ENCODE measurements at regions not wholly inside any gene's neighbourhood (a gene's known extent, or its start where the extent isn't known, plus 50 kb on each side); places are given as distances from the start of the nearest gene placed in this dataset.

GRCh38 chr11:28571371-28571770 lies 463.2 kb downstream of the METTL15 start:
- CTCF ChIA-PET: no interaction called here
- in situ Hi-C loops (cut with HindIII; ENCODE audit: low pct_unique_long_range_greater_than_20kb, low sequenced_read_pairs): no loop called here
- BruUV-seq (replicated peaks): no TSS peak

GRCh38 chr11:28569106-28569505 lies 460.9 kb downstream of the METTL15 start:
- DNase-seq (ENCODE audit: low read depth, low spot score): no peak
- Histone ChIP-seq H3K4me3 (ENCODE audit: low read depth in 2 of 2, low read length in 2 of 2) (no peak overlapping the region), H3K27me3 (ENCODE audit: control insufficient read depth, insufficient read depth, low read length) (no peaks in the 10 kb centered on the region), H3K4me1 (ENCODE audit: control insufficient read depth, insufficient read depth, low read length) (no peaks in the 10 kb centered on the region), H3K36me3 (ENCODE audit: control insufficient read depth, insufficient read depth, low read length) (no peaks in the 10 kb centered on the region), H3K9me3 (ENCODE audit: control insufficient read depth, insufficient read depth, low read depth, low read length) (no peaks in the 10 kb centered on the region), H3K27ac (ENCODE audit: low read length) (no peak overlapping the region)
- BruUV-seq (replicated peaks): no TSS peak
- TF ChIP-seq TCF7L2 (IDR thresholded peaks at IDR 0.05; ENCODE audit: low read depth, low read length) (no peak), CTCF (IDR thresholded peaks at IDR 0.05) (no peak), SIN3A (IDR thresholded peaks at IDR 0.05; ENCODE audit: borderline replicate concordance, insufficient read depth, low read depth, low read length) (no peak), POLR2AphosphoS5 (IDR thresholded peaks at IDR 0.05; ENCODE audit: low read depth, low read length) (no peak), REST (IDR thresholded peaks at IDR 0.05; ENCODE audit: insufficient read depth in 1 of 2, low read depth in 2 of 2, low read length in 1 of 2) (no peak)
- CTCF ChIA-PET: no interaction called here
- intact Hi-C loops (cut with micrococcal nuclease; ENCODE audit: unreplicated experiment): no loop called here
- ATAC-seq: no peak
- POLR2A ChIA-PET: no interaction called here
- in situ Hi-C loops (cut with HindIII; ENCODE audit: low pct_unique_long_range_greater_than_20kb, low sequenced_read_pairs): no loop called here

More at GRCh38 chr11:28571371-28571770, 463.2 kb downstream of the METTL15 start:
- TF ChIP-seq CTCF (IDR thresholded peaks at IDR 0.05) (no peak), REST (IDR thresholded peaks at IDR 0.05; ENCODE audit: insufficient read depth in 1 of 2, low read depth in 2 of 2, low read length in 1 of 2) (no peak), TCF7L2 (IDR thresholded peaks at IDR 0.05; ENCODE audit: low read depth, low read length) (no peak), POLR2AphosphoS5 (IDR thresholded peaks at IDR 0.05; ENCODE audit: low read depth, low read length) (no peak), SIN3A (IDR thresholded peaks at IDR 0.05; ENCODE audit: borderline replicate concordance, insufficient read depth, low read depth, low read length) (no peak)
- Histone ChIP-seq H3K27me3 (ENCODE audit: control insufficient read depth, insufficient read depth, low read length) (no peaks in the 10 kb centered on the region), H3K9me3 (ENCODE audit: control insufficient read depth, insufficient read depth, low read depth, low read length) (no peaks in the 10 kb centered on the region), H3K4me3 (ENCODE audit: low read depth in 2 of 2, low read length in 2 of 2) (no peak overlapping the region), H3K36me3 (ENCODE audit: control insufficient read depth, insufficient read depth, low read length) (no peaks in the 10 kb centered on the region), H3K4me1 (ENCODE audit: control insufficient read depth, insufficient read depth, low read length) (no peaks in the 10 kb centered on the region), H3K27ac (ENCODE audit: low read length) (no peak overlapping the region)
- ATAC-seq (no peak), DNase-seq (ENCODE audit: low read depth, low spot score) (no peak)
- POLR2A ChIA-PET: no interaction called here
- intact Hi-C loops (cut with micrococcal nuclease; ENCODE audit: unreplicated experiment): no loop called here
